SH-SY5Y (cell line): ENCODE measurements at regions not wholly inside any gene's neighbourhood (a gene's known extent, or its start where the extent isn't known, plus 50 kb on each side); places are given as distances from the start of the nearest gene placed in this dataset.

Experiments
- GATA2 ChIP-seq: IDR thresholded peaks from 2 replicates; pipeline ENCODE4 v1.6.1; 2011; ENCODE audit warnings: mild to moderate bottlenecking, low read depth, low read length
- GATA3 ChIP-seq: IDR thresholded peaks from 2 replicates; pipeline ENCODE4 v1.6.1; 2011; ENCODE audit warnings: low read depth, mild to moderate bottlenecking, low read length, moderate library complexity

DNA sequence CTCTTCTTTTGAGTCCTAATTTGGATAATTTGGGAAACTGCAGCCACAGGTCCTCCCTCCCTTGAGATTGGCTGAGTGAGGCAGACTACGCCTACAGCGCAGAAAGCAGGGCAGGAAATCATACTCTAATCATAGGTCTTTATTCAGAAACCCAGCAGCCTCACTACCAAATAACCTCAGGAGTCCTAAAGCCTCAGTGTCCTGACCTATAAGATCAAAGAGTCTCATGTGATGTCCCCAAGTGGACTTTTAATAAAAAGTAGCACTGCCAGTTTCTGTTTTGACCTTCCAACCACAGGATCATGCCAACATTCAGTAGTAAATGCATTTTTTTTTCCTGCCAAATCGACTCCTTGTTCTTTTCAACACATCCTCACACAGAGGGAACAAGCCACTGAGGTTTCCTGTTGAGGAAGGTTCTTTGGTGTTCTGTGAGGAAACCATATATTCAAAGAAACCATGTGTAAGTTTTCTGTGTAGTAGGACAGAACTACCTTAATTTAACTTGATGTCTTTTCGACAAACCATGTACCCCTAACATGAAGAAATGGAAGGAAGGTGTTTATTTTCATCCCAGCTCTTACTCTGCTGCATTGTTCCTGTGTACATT lies 72.2 kb downstream of the VCPKMT start:
- no peak for TF ChIP-seq GATA2
- no peak for TF ChIP-seq GATA3

DNA sequence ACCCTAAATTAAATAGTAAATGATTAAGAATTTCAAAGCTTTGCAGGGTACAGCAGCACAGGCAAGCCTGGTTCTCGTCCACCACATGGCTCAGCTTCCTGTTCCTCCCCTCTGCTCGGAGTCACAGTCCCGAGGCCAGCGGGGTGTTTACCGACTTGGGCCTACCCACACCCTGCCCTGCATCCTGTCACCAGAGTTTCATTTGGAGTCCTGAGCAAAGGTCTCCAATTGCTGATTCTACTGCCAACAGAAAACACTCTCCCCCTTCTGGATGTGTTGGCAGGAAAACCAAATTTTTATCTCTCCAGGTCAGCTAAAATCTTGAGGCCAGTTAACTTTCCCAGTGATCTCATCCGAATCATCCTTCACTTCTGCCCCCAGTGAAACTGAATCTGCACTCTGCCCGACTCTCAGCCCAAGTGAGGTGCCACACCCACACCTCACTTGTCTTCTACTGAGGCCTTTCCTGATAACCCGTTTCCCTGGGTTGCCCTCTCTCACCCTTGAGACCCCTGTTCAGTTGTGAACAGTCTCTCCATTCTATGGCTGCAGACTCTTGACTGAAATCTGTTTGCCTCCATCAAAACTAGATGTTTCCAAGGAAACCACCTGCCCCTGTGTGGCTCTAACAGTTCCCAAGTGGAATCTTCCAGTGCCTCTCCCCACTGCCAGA lies 71.2 kb downstream of the VCPKMT start:
- TF ChIP-seq GATA2, result no peak
- TF ChIP-seq GATA3, result no peak

DNA sequence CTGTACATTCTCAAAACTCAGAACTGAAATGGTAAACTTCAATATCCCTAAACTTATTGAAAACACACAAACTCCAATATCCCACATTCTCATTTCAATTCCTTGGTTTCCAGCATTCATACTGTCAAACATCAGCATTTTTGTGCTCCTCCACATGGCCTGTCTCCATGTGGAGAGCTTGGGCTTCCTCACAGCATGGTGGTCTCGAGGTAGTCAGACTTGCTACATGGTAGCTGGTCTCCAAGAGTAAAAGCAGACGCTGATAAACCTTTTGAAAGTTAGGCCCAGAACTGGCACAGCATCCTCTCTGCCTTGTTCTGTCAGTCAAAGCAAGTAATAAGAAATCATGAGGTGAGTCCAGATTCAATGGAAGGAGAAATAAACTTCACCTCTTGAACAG lies 70.5 kb downstream of the VCPKMT start:
- no peak for TF ChIP-seq GATA3
- TF ChIP-seq GATA2, result no peak

DNA sequence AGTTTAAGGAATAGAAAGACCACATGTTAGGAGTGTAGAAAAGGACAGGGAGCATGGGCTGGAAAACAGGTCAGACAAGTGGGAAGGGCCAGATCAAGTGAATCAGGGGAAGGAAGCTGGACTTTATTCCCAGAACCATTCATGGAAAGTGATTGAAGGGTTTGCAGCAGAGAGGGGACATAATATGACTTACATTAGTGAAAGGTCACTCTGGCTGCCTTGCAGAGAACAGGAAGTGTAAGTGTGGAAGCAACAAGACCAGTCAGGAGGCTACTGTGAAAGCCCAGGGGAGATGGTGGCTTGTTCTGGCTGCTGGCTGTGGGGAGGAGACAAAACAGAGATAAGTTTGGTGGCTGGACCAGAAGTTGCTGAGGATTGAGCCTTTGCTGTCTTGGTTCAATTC lies 69.1 kb downstream of the VCPKMT start:
- no peak for TF ChIP-seq GATA3
- no peak for TF ChIP-seq GATA2

DNA sequence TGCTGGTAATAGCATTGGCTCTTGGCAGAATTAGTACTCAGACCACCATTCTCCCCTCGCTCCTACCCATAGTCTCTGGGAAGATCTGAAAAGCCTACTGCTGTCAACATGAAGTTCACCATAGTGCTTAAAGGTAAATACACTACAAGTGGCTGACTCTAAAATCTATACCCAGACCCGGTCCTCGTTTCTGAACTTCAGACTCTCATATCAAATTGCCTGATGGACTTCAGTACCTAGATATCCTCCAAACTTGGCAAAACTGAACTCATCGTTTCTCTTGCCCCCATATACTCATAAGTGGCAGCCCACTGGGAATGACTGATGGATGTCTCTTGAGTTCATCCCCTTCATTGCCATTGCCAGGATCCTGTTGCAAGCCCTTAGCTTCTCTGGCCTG lies 67.3 kb downstream of the VCPKMT start:
- TF ChIP-seq GATA3 (no peak), GATA2 (no peak)

DNA sequence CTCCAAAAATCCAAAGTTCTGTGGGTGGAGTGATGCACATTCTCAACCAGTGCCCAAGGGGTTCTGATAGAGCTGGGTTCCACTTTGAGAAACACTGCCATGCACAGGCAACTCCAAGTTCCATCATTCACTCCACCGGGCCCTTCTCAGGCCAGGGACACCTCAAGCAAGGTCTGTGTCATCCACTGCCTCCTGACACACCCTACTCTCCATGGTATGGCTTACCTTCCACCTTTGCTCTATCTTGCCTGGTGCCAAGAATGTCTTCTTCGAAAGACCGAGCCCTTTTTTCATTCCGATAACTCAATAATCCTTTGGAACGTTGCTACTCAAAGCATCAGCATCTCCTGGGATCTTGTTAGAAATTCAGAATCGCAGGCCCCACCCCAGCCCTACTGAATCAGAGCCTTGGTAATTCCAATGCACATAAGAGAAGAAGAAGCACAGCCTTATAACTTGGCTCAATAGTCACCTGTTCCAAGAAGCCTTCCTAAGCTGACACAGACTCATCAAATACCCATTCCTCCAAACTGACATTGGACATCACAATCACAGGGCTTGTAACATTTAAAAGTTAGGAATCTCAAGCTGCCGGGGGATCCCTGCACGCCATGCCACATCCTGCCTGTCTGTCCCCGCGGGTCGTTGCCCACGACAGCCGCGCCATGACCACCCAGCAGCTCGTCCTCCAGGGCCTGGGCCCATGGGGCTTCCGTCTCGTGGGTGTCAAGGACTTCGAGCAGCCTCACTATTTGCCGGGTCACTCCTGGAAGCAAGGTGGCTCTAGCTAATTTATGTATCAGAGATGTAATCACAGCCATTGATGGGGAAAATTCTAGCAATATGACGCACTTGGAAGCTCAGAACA lies 66.4 kb downstream of the VCPKMT start:
- no peak for TF ChIP-seq GATA2
- no peak for TF ChIP-seq GATA3

DNA sequence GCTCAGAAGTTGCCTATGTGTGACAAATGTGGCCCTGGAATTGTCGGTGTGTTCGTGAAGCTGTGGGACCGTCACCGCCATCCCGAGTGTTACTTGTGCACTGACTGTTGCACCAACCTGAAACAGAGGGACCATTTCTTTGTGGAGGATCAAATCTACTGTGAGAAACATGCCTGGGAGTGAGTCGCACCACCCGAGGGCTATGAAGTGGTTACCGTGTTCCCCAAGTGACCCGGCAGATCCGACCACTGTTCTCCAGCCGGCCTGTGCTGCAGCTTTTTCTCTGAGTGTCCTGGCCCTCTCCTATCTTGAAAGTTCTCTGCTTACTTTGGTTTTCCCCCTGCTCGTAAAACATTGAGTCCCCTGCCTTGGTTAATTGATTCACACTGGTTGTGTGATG lies 65.3 kb downstream of the VCPKMT start:
- TF ChIP-seq GATA2 (no peak), GATA3 (no peak)

DNA sequence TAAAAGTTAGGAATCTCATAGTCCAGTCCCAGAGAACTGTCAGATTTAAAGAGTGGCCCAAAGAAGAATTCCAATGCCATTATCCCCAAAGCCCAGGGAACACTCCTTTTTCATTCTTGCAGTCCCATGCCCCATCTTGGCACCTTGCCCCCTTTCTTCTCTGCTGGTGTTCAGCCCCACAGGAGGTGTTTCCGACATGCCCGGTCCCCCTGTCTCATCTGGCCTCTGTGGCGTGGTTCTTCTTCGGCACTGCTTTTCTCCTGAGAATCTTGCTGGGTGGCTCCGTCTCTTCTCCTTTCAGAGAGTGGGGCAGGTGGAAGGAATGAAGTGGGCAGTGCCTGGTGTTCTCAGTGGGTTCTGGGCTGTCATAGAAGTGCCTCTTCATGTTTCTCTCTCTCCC lies 64.7 kb downstream of the VCPKMT start:
- TF ChIP-seq GATA2, result no peak
- TF ChIP-seq GATA3, result no peak

DNA sequence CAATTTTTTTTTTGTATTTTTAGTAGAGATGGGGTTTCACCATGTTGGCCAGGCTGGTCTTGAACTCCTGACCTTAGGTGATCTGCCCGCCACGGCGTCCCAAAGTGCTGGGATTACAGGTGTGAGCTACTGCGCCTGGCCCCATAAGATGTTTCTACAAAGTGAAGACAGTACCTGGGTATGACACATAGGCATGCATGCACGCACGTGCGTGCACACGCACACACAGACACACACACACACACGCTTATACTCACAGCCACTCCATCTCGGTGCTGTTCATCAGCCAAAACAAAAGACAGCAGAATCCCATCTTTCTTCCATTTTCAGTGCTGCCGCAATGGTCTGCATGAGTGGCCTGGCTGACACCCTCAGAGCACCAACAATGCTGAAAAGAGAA lies 63.9 kb downstream of the VCPKMT start:
- no peak for TF ChIP-seq GATA2

DNA sequence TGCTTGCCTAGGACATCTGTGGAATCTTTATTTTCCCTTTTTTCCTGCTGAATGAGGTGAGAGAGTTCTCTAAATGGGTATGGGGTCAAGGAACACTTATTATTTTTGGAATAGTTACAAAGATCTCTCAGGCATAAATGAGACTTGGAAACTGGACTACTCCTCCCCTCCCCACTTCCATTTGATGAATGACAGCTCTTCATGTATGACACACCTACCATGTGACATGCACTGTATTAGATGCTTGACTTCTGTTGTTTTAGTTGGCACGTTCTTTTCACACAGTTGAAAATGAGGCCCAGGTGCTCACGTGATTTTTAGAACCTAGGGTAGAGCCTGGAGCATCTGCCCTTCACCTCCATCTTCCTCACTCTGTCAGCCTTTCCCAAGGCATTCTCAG lies 62.4 kb downstream of the VCPKMT start:
- TF ChIP-seq GATA3, result no peak
- no peak for TF ChIP-seq GATA2

DNA sequence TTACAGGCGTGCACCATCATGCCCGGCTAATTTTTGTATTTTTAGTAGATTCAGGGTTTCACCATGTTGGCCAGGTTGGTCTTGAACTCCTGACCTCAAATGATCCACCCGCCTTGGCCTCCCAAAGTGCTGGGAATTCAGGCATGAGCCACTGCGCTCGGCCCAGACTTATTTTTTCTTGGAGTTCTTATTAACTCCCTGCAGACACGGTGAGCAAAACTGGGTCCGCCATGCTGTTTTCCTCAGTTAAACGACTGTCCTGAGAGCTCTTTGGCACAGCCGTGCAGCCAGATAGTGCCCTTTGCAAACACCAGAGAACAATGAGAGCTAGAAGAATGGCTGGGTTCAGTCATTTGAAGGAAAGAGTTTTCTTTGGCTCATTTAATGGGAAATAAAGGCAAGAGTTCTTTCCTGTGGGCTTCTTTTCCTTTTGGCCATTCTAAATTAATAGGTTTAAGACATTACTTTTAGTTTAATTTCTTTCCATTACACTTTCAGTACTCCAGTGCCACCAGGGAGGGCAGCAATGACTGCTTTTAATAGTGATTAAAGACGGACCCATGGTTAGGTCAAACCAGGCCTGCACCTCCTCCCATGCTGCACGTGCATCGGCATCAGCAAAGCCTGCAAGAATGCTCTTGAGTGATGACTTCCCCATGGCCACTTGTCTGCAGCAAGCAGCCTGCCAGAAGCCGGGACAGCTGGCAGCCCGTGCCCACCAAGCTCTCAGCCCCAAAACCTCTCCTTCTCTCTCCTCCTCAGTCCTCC lies 60.7 kb downstream of the VCPKMT start:
- TF ChIP-seq GATA3 (no peak), GATA2 (no peak)

DNA sequence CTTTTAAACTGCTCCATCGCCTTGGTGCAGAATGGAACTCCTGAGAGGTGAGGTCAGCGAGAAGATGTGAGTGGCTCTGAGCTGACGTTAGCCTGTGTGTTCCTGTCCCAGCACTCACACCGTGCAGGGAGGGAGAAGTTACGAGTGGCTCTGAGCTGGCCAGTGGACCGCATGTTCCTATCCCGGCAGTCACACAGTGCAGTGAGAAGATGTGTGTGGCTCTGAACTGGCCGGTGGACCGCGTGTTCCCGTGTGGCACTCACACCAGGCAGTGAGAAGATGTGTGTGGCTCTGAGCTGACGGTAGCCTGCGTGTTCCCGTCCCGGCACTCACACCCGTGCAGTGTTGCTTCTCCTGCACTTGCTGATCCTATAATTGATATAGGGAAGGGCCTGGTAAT lies 59.9 kb downstream of the VCPKMT start:
- TF ChIP-seq GATA2 (no peak), GATA3 (no peak)

DNA sequence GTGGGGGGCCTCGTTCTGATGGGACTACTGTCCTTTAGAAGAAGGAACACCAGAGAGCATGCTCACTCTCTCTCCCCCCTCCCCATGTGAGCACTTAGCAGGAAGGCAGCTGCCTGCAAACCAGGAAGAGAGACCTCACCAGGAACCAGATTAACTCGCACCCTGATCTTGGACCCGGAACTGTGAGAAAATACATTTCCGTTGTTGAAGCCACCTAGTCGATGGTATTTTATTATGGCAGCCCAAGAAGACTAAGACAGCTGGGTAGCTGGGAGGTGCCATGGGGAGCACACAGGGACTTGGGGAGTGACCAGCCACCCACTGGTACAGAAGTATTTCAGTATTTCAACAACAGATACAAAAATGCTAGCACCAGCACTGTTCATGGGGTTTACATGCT lies 59.0 kb downstream of the VCPKMT start:
- TF ChIP-seq GATA2 (no peak), GATA3 (no peak)

DNA sequence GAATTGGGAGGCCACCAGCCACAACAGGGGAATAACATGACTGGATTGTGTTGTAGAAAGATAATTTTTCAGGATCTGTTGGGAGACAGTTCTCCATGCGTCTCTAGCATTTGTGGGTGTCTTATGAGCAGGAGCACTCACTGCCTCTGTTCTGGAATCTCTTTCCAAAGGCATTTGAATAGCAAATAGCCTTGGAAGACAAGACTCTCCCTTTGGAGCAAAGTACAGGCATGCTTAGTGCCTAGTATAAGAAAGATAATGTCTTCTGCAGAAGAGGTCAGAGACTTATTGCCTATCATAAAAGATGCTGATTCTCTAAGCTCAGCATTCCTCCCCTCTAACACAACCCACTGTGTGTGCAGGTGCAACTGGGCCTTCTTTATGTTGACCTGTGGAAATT lies 58.3 kb downstream of the VCPKMT start:
- TF ChIP-seq GATA3 (no peak), GATA2 (no peak)
